ENCODE measurements at regions not wholly inside any gene's neighbourhood (a gene's known extent, or its start where the extent isn't known, plus 50 kb on each side); places are given as distances from the start of the nearest gene placed in this dataset.
"Not testable (repeated sequence)": the region's sequence is repeated elsewhere in the genome, so short reads cannot be mapped to it uniquely, and the experiment has no call there.

DNA sequence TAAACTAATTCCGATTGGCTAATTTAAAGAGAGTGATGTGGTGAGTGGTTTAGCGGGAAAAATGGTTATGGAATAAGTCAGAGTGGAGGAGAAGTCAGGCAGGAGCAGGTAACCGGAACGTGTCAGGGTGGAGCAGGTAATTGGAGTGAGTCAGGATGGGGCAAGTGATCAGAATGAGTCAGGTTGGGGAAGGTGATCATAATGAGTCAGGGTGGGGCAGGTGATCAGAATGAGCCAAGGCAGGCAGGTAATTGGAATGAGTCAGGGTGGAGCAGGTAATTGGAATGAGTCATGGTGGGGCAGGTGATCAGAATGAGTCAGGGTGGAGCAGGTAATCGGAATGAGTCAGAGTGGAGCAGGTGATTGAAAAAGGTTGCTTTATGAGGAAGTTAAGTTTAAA, 101.4 kb downstream of the TMEM167A start:
- TF ChIP-seq, protein P1, sequence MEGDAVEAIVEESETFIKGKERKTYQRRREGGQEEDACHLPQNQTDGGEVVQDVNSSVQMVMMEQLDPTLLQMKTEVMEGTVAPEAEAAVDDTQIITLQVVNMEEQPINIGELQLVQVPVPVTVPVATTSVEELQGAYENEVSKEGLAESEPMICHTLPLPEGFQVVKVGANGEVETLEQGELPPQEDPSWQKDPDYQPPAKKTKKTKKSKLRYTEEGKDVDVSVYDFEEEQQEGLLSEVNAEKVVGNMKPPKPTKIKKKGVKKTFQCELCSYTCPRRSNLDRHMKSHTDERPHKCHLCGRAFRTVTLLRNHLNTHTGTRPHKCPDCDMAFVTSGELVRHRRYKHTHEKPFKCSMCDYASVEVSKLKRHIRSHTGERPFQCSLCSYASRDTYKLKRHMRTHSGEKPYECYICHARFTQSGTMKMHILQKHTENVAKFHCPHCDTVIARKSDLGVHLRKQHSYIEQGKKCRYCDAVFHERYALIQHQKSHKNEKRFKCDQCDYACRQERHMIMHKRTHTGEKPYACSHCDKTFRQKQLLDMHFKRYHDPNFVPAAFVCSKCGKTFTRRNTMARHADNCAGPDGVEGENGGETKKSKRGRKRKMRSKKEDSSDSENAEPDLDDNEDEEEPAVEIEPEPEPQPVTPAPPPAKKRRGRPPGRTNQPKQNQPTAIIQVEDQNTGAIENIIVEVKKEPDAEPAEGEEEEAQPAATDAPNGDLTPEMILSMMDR (IDR thresholded peaks at IDR 0.05; ENCODE audit: insufficient read depth, low read length, missing control alignments), result no peak
- no peak overlapping the region for H3K4me3 ChIP-seq (ENCODE audit: low read depth, low read length)
- no peak for DNase-seq (ENCODE audit: low read depth, low spot score)
- POLR2A ChIA-PET, result no interaction called here
- CTCF ChIA-PET, result no interaction called here

- TF ChIP-seq, protein P1 (IDR thresholded peaks at IDR 0.05; ENCODE audit: insufficient read depth, low read length, missing control alignments), result no peak
- no peak overlapping the region for H3K4me3 ChIP-seq (ENCODE audit: low read depth, low read length)
- no peak for DNase-seq (ENCODE audit: low read depth, low spot score)
- ChIA-PET POLR2A (no interaction called here), CTCF (no interaction called here)
Observed at GRCh38 chr5:82975396-82975795, 101.8 kb downstream of the TMEM167A start.

DNA sequence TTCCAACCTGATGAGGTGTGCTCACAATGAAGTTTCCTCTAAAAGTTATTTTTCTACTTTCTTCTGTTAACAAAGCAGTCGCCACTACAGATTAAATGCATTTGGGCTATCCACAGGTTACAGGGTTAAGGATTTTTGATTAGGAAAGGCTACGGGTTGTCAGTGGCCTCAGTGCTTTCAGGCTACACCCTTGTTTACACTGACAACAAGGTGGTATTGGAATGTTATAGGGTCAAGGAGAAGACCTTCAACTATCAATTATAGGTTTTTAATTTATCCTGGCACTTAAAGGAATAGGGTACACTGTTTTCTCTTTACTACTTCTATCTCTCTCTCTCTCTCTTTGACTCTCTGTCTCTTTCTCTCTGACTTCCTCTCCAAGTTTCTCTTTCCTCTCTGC, 102.8 kb downstream of the TMEM167A start:
- POLR2A ChIA-PET; DNase-seq (ENCODE audit: low read depth, low spot score); CTCF ChIA-PET; H3K4me3 ChIP-seq (ENCODE audit: low read depth, low read length): not testable (repeated sequence)

DNA sequence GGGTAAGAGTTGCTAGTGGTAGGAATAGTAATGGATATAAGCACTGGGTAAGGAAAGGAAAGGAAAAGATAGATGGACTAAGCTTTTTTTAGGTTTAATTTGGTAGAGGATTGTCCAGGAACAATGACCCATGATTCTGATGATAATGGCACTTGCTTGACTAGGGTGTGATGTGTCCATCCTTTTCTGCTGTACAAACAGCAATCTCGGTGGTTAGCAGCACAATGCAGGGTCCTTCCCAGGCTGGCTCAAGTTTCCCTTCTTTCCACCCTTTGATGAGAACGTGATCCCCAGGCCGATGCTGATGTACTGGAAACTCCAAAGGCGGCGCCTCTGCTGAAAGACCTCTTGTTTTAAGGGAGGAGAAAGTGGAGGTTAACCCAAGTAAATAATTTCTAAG, 105.3 kb downstream of the TMEM167A start:
- H3K4me3 ChIP-seq (ENCODE audit: low read depth, low read length), result no peak overlapping the region
- ChIA-PET POLR2A (no interaction called here), CTCF (no interaction called here)
- TF ChIP-seq, protein P1 (IDR thresholded peaks at IDR 0.05; ENCODE audit: insufficient read depth, low read length, missing control alignments), result no peak
- DNase-seq (ENCODE audit: low read depth, low spot score), result no peak

DNA sequence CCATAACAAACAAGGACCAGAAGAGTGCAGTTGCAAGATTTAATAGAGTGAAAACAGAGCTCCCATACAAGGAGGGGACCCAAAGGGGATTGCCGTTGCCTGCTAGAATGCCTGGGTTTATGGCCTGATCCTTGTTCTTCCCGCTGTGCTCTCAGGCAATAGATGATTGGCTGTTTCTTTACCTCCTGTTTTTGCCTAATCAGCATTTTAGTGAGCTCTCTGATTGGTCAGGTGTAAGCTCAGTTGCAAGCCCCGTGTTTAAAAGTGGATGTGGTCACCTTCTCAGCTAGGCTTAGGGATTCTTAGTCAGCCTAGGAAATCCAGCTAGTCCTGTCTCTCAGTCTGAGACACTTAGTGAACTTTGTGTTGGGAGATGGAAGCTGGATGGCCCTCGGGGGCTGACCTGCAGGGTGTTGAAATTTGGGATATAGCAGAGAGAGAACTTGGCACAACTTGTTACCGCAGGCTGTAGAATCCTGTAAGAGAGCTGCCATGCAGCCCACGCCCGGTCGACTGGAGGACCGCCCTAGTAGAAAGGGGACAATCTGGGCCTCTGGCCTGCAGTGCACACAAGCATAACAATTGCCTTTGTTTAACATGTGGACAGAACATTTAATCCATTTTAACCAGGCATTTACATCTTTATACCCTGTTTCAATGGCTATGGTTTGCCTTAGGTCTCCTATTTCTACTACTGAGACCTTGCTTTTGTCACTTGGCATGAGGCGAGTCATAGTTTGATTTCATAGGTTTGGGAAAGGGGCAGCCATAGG, 106.0 kb downstream of the TMEM167A start:
- DNase-seq (ENCODE audit: low read depth, low spot score); H3K4me3 ChIP-seq (ENCODE audit: low read depth, low read length); CTCF ChIA-PET: not testable (repeated sequence)
- POLR2A ChIA-PET, result interaction anchor here (0.6 kb wide), 1 partner anchor 59 kb away, joined by 3 read pairs; no protein-coding TSS in a partner anchor

GRCh38 chr5:82969221-82969976, 107.8 kb downstream of the TMEM167A start:
- CTCF ChIA-PET; DNase-seq (ENCODE audit: low read depth, low spot score): not testable (repeated sequence)

GRCh38 chr5:82967072-82967471, 110.1 kb downstream of the TMEM167A start:
- ChIA-PET POLR2A (no interaction called here), CTCF (no interaction called here)
- TF ChIP-seq, protein P1 (IDR thresholded peaks at IDR 0.05; ENCODE audit: insufficient read depth, low read length, missing control alignments), result no peak
- H3K4me3 ChIP-seq (ENCODE audit: low read depth, low read length), result no peak overlapping the region
- DNase-seq (ENCODE audit: low read depth, low spot score), result no peak

More at GRCh38 chr5:82969221-82969976, 107.8 kb downstream of the TMEM167A start:
- POLR2A ChIA-PET; H3K4me3 ChIP-seq (ENCODE audit: low read depth, low read length): not testable (repeated sequence)

GRCh38 chr5:82959466-82959865, 117.7 kb downstream of the TMEM167A start:
- CTCF ChIA-PET, result no interaction called here
- H3K4me3 ChIP-seq (ENCODE audit: low read depth, low read length), result no peak overlapping the region
- TF ChIP-seq, protein P1 (IDR thresholded peaks at IDR 0.05; ENCODE audit: insufficient read depth, low read length, missing control alignments), result no peak
- POLR2A ChIA-PET, result no interaction called here
- no peak for DNase-seq (ENCODE audit: low read depth, low spot score)
